ENCODE measurements at regions not wholly inside any gene's neighbourhood (a gene's known extent, or its start where the extent isn't known, plus 50 kb on each side); places are given as distances from the start of the nearest gene placed in this dataset.

DNA sequence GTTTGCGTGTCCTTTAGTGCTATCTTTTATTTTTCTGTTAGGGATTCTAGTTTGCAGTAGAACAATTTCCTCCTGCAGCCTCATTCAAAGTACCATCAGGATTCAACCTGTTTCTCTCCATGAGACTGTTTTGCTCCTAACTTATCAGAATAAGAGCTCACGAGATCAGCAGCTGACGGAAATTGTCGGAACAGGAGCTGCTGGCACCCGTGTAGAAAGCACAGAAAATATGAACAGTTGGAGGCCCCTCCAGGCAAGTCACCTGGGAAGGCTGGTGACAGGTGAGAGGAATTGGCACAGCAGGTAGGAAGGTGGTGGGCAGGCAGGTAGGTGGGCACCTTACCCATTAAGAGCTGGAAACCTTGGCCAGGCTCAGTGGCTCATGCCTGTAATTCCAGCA lies 368.6 kb downstream of the CDH26 start:
- TF ChIP-seq, protein P1, sequence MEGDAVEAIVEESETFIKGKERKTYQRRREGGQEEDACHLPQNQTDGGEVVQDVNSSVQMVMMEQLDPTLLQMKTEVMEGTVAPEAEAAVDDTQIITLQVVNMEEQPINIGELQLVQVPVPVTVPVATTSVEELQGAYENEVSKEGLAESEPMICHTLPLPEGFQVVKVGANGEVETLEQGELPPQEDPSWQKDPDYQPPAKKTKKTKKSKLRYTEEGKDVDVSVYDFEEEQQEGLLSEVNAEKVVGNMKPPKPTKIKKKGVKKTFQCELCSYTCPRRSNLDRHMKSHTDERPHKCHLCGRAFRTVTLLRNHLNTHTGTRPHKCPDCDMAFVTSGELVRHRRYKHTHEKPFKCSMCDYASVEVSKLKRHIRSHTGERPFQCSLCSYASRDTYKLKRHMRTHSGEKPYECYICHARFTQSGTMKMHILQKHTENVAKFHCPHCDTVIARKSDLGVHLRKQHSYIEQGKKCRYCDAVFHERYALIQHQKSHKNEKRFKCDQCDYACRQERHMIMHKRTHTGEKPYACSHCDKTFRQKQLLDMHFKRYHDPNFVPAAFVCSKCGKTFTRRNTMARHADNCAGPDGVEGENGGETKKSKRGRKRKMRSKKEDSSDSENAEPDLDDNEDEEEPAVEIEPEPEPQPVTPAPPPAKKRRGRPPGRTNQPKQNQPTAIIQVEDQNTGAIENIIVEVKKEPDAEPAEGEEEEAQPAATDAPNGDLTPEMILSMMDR (IDR thresholded peaks at IDR 0.05) = no peak
- TF ChIP-seq POLR2A (IDR thresholded peaks at IDR 0.05) = no peak

Data from lower leg skin (tissue), 3 donors.